Brain microvascular endothelial cell (primary cell): ENCODE measurements at regions not wholly inside any gene's neighbourhood (a gene's known extent, or its start where the extent isn't known, plus 50 kb on each side); places are given as distances from the start of the nearest gene placed in this dataset.

Experiments
- DNase-seq: peaks from one replicate; pipeline ENCODE4 v3.0.0-alpha.2; 2020
- H3K27ac ChIP-seq: fragments of 250-450 bp; sonication (Bioruptor Pico); 2 replicates; pipeline ENCODE4 v1.5.1; 2020; ENCODE audit warnings: mild to moderate bottlenecking, moderate library complexity
- H3K27me3 ChIP-seq: fragments of 250-450 bp; sonication (Bioruptor Pico); replicated peaks from 2 replicates; pipeline ENCODE4 v1.5.1; 2020; ENCODE audit warnings: mild to moderate bottlenecking
- H3K36me3 ChIP-seq: fragments of 250-450 bp; sonication (Bioruptor Pico); replicated peaks from 2 replicates; pipeline ENCODE4 v1.5.1; 2020; ENCODE audit warnings: mild to moderate bottlenecking
- H3K4me3 ChIP-seq: 2 replicates; pipeline ENCODE4 v1.5.1; 2011; ENCODE audit warnings: low read depth, mild to moderate bottlenecking, control low read depth, low read length, moderate library complexity
- CTCF ChIP-seq: IDR thresholded peaks from 2 replicates; pipeline ENCODE4 v1.5.1; 2011; ENCODE audit warnings: low read depth, mild to moderate bottlenecking, moderate library complexity, low read length, control low read depth, inconsistent platforms; ENCODE audit errors: missing control alignments
- in situ Hi-C: cut with HindIII; loops from 2 replicates; pipeline ENCODE4 v1.10.0; 2017; ENCODE audit warnings: low sequenced_read_pairs, low pct_ligation_motif_present

- Histone ChIP-seq H3K27me3 (no peaks in the 10 kb centered on the region), H3K4me3 (no peak overlapping the region), H3K27ac (no peak overlapping the region), H3K36me3 (no peaks in the 10 kb centered on the region)
- TF ChIP-seq CTCF = peak; percentile 60
- no peak for DNase-seq
- in situ Hi-C loops = no loop called here
Observed at GRCh38 chr4:24032371-24032989, 142.6 kb upstream of the PPARGC1A start.

- no peak for DNase-seq
- in situ Hi-C loops = no loop called here
Observed at GRCh38 chr4:24026596-24026995, 136.7 kb upstream of the PPARGC1A start.

GRCh38 chr4:24024605-24025004 lies 134.8 kb upstream of the PPARGC1A start:
- TF ChIP-seq CTCF = no peak
- Histone ChIP-seq H3K36me3 (no peaks in the 10 kb centered on the region), H3K27ac (no peak overlapping the region), H3K27me3 (no peaks in the 10 kb centered on the region), H3K4me3 (no peak overlapping the region)
- in situ Hi-C loops = no loop called here
- no peak for DNase-seq

More at GRCh38 chr4:24026596-24026995, 136.7 kb upstream of the PPARGC1A start:
- Histone ChIP-seq H3K27me3 (no peaks in the 10 kb centered on the region), H3K27ac (no peak overlapping the region), H3K36me3 (no peaks in the 10 kb centered on the region), H3K4me3 (no peak overlapping the region)
- TF ChIP-seq CTCF = no peak

GRCh38 chr4:24024157-24024556 lies 134.3 kb upstream of the PPARGC1A start:
- TF ChIP-seq CTCF = peak; percentile 3
- in situ Hi-C loops = no loop called here

GRCh38 chr4:24015782-24016181 lies 125.9 kb upstream of the PPARGC1A start:
- Histone ChIP-seq H3K4me3 (no peak overlapping the region), H3K27me3 (no peaks in the 10 kb centered on the region), H3K27ac (no peak overlapping the region), H3K36me3 (no peaks in the 10 kb centered on the region)
- in situ Hi-C loops = no loop called here
- no peak for TF ChIP-seq CTCF
- no peak for DNase-seq

More at GRCh38 chr4:24024157-24024556, 134.3 kb upstream of the PPARGC1A start:
- DNase-seq = peak; percentile 35
- H3K27me3 ChIP-seq = no peaks in the 10 kb centered on the region
- no peak overlapping the region for H3K4me3 ChIP-seq
- no peak overlapping the region for H3K27ac ChIP-seq
- no peaks in the 10 kb centered on the region for H3K36me3 ChIP-seq
